ENCODE measurements at regions not wholly inside any gene's neighbourhood (a gene's known extent, or its start where the extent isn't known, plus 50 kb on each side); places are given as distances from the start of the nearest gene placed in this dataset.

GRCh38 chr4:35836596-35836995, 407.7 kb downstream of the ARAP2 start:
- no peak for DNase-seq (ENCODE audit: extremely low read depth in 1 of 2, low read depth in 1 of 2)

GRCh38 chr4:35867057-35867456, 377.3 kb downstream of the ARAP2 start:
- no peak for DNase-seq (ENCODE audit: extremely low read depth in 1 of 2, low read depth in 1 of 2)

GRCh38 chr4:35872273-35872672, 372.0 kb downstream of the ARAP2 start:
- no peak for DNase-seq (ENCODE audit: extremely low read depth in 1 of 2, low read depth in 1 of 2)

GRCh38 chr4:35879479-35879878, 364.8 kb downstream of the ARAP2 start:
- no peak for DNase-seq (ENCODE audit: extremely low read depth in 1 of 2, low read depth in 1 of 2)

GRCh38 chr4:35883108-35883507, 361.2 kb downstream of the ARAP2 start:
- no peak for DNase-seq (ENCODE audit: extremely low read depth in 1 of 2, low read depth in 1 of 2)

GRCh38 chr4:35884714-35885480, 359.4 kb downstream of the ARAP2 start:
- no peak for DNase-seq (ENCODE audit: extremely low read depth in 1 of 2, low read depth in 1 of 2)

- no peak for DNase-seq (ENCODE audit: extremely low read depth in 1 of 2, low read depth in 1 of 2)
These were observed 346.5 kb downstream of the ARAP2 start for GRCh38 chr4:35897808-35898207.

GRCh38 chr4:35900286-35901243, 343.7 kb downstream of the ARAP2 start:
- DNase-seq (ENCODE audit: extremely low read depth in 1 of 2, low read depth in 1 of 2): no peak

GRCh38 chr4:35912174-35912573, 332.1 kb downstream of the ARAP2 start:
- DNase-seq (ENCODE audit: extremely low read depth in 1 of 2, low read depth in 1 of 2): no peak

GRCh38 chr4:35918491-35918977, 325.8 kb downstream of the ARAP2 start:
- DNase-seq (ENCODE audit: extremely low read depth in 1 of 2, low read depth in 1 of 2): no peak

GRCh38 chr4:35925806-35926205, 318.5 kb downstream of the ARAP2 start:
- DNase-seq (ENCODE audit: extremely low read depth in 1 of 2, low read depth in 1 of 2): no peak

GRCh38 chr4:35926788-35927187, 317.5 kb downstream of the ARAP2 start:
- no peak for DNase-seq (ENCODE audit: extremely low read depth in 1 of 2, low read depth in 1 of 2)

GRCh38 chr4:35933901-35934300, 310.4 kb downstream of the ARAP2 start:
- DNase-seq (ENCODE audit: extremely low read depth in 1 of 2, low read depth in 1 of 2): no peak

GRCh38 chr4:35934320-35934981, 309.9 kb downstream of the ARAP2 start:
- DNase-seq (ENCODE audit: extremely low read depth in 1 of 2, low read depth in 1 of 2): no peak

GRCh38 chr4:35938936-35939335, 305.4 kb downstream of the ARAP2 start:
- no peak for DNase-seq (ENCODE audit: extremely low read depth in 1 of 2, low read depth in 1 of 2)

- no peak for DNase-seq (ENCODE audit: extremely low read depth in 1 of 2, low read depth in 1 of 2)
These were observed 304.6 kb downstream of the ARAP2 start for GRCh38 chr4:35939751-35940150.

GRCh38 chr4:35942092-35942491, 302.2 kb downstream of the ARAP2 start:
- no peak for DNase-seq (ENCODE audit: extremely low read depth in 1 of 2, low read depth in 1 of 2)

- no peak for DNase-seq (ENCODE audit: extremely low read depth in 1 of 2, low read depth in 1 of 2)
These were observed 300.7 kb downstream of the ARAP2 start for GRCh38 chr4:35943606-35944005.

GRCh38 chr4:35948171-35948570, 296.1 kb downstream of the ARAP2 start:
- no peak for DNase-seq (ENCODE audit: extremely low read depth in 1 of 2, low read depth in 1 of 2)

GRCh38 chr4:35950442-35950841, 293.9 kb downstream of the ARAP2 start:
- no peak for DNase-seq (ENCODE audit: extremely low read depth in 1 of 2, low read depth in 1 of 2)

GRCh38 chr4:35952751-35953150, 291.6 kb downstream of the ARAP2 start:
- DNase-seq (ENCODE audit: extremely low read depth in 1 of 2, low read depth in 1 of 2): no peak

All from stimulated activated CD8-positive, alpha-beta memory T cell treated with anti-CD3 and anti-CD28 coated beads, Interleukin-7, amount 100 ng/mL, for 48 hours (primary cell).